Inflammatory macrophage (primary cell): ENCODE measurements at regions not wholly inside any gene's neighbourhood (a gene's known extent, or its start where the extent isn't known, plus 50 kb on each side); places are given as distances from the start of the nearest gene placed in this dataset.
"Not testable (repeated sequence)": the region's sequence is repeated elsewhere in the genome, so short reads cannot be mapped to it uniquely, and the experiment has no call there.

ENCODE experiments used
- DNase-seq, 2 donors: peaks; one replicate each; pipeline ENCODE4 v3.0.0-alpha.2; 2020 to 2022

- DNase-seq, result no peak
Measured at GRCh38 chr5:130939059-130939458, 226.0 kb downstream of the HINT1 start.

GRCh38 chr5:130937046-130937445 lies 228.0 kb downstream of the HINT1 start:
- no peak for DNase-seq

GRCh38 chr5:130923543-130924124 lies 241.4 kb downstream of the HINT1 start:
- no peak for DNase-seq

GRCh38 chr5:130912088-130912487 lies 253.0 kb downstream of the HINT1 start:
- DNase-seq, result no peak

GRCh38 chr5:130908186-130908585 lies 256.9 kb downstream of the HINT1 start:
- no peak for DNase-seq

DNA sequence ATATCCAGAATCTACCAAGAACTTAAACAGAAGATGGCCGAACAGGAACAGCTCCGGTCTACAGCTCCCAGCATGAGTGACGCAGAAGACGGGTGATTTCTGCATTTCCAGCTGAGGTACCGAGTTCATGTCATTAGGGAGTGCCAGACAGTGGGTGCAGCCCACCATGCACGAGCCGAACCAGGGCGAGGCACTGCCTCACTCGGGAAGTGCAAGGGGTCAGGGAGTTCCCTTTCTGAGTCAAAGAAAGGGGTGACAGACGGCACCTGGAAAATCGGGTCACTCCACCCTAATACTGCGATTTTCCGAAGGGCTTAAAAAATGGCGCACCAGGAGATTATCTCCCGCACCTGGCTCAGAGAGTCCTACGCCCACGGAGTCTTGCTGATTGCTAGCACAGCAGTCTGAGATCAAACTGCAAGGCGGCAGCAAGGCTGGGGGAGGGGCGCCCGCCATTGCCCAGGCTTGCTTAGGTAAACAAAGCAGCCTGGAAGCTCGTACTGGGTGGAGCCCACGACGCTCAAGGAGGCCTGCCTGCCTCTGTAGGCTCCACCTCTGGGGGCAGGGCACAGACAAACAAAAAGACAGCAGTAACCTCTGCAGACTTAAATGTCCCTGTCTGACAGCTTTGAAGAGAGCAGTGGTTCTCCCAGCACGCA lies 267.4 kb downstream of the HINT1 start:
- DNase-seq, result not testable (repeated sequence)

DNA sequence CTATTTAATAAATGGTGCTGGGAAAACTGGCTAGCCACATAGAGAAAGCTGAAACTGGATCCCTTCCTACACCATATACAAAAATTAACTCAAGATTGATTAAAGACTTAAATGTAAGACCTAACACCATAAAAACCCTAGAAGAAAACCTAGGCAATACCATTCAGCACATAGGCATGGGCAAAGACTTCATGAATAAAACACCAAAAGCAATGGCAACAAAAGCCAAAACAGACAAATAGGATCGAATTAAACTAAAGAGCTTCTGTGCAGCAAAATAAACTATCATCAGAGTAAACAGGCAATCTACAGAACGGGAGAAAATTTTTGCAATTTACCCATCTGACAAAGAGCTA lies 267.9 kb downstream of the HINT1 start:
- DNase-seq, result not testable (repeated sequence)

DNA sequence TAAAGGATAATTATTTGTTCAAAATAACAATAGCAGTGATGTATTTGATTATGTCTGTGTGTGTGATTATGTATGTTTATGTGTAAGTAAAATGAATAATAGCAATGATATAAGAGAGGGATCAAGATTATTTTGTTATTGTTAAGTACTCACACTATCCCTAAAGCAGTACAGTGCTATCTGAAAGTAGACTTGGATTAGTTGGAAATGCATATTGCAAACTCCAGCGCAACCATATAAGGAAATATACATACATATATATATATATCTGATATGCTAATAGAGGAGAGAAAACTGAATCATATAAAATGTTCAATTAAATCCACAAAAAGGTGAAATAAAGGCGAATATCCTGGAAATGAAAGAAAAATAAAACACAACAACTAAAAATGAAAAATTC lies 268.4 kb downstream of the HINT1 start:
- no peak for DNase-seq

GRCh38 chr5:130893006-130893405 lies 272.1 kb downstream of the HINT1 start:
- DNase-seq, result peak; percentile 37 to 42

GRCh38 chr5:130890610-130891009 lies 274.4 kb downstream of the HINT1 start:
- no peak for DNase-seq

- no peak for DNase-seq
Measured at GRCh38 chr5:130885691-130886090, 279.4 kb downstream of the HINT1 start.

DNA sequence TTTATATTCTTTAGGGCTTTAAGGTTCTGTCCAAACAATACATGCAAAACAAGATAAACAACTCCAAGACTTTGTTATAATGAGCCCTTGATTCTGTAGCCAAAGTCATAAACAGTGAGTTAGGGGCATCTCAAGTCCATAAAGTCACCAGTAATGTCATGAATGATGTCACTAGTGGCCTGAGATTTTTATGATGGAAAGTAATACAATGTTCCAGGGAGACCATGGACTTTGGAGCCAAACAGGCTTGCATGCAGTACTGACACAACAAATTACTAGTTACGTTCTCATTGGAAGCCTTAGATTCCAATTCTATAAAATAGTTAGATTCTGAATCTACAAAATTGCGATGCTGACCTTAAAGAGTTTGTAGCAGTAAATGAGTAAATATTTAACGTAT lies 280.0 kb downstream of the HINT1 start:
- DNase-seq, result no peak

- no peak for DNase-seq
Measured at GRCh38 chr5:130884023-130884422, 281.0 kb downstream of the HINT1 start.

DNA sequence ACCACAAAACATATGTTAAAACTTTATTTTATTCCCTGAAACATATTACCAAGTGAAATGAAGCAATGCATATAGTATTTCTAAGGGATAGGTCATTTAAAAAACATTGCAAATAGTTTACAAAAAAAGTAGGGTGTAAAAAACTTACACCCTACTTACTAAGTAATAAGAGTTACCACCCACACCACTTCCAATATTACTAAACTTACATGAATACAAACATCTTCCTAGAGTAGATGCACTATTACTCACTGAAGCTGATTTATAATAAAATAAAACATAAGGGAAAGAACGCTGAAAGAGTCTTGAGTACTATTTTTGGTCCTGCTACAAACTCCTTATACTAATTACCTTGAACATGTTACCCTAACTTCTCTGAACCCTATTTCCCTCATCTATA lies 289.4 kb downstream of the HINT1 start:
- no peak for DNase-seq

DNA sequence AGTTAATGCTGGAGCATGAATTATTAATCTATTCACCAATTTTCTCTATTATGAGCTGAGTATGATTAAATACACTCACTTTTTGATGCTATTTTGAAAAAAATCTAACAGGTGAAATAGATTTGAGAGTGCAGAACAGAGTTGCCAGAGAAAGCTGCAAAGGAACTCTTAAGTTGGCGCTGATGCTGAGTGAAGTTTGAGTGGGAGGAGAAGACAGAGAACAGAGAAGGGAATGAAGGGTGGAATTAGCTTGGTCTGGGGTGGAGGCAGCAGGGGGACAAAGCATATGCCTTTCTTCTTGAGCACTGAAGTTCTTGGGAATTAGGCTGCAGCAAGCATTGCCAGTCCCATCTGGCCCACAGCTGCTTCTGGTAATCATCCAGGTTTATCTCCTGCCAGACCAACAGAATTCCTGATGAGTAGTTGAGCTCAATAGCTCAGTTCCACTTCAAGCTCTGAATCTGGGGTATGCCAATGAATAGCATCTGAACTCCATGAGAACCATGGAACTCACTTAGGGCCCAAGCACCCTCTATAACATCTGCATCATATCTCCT lies 290.1 kb downstream of the HINT1 start:
- no peak for DNase-seq

- DNase-seq, result peak; percentile 47
Measured at GRCh38 chr5:130871346-130872086, 293.5 kb downstream of the HINT1 start.

DNA sequence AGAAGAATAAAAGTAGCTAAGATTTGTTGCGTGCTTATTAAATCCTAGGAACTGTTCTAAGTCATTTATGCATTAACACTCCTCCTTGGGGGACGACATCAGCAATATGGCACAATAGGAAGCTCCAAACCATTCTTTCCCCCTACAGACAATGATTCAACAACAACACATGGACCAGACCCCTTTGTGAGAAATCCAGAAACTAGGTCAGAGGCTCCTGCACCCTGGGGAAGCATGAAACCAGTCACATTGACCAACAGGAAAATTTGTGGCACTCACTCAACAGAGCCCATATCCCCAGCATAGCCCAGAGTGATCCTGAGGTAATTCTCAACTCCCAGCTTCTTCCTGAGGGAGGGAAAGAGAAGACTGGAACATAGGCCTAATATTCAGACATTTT lies 294.4 kb downstream of the HINT1 start:
- DNase-seq, result peak in 1 of 2 donors; percentile 5

DNA sequence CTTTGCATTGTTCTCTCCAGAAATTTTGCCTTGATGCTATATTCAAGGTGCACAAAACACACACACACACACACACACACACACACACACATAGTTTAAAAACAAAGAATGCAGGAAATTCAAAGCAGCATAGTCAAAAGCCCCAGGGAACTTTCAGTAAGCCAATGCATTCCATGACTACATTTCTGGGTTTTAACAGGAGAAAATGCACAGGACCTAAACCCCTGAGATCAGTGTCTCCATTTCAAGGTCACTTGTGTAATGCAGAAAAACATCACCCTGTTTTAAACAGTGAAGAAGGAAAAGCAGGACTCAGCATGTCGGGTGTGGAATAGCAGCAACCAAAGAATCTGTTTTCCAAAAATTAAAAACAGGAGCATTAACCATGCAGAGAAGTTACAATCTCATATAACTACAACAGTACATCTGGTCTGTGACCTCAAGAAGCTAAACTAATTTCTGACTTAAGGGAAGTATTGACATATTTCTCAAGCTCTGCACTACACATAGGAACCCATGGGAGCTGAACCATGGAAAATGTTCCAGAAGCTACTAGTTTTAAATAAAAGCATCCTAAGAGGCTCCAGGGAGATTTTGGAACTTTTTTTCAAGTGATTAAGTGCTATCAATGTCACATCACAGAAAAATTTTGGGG lies 296.7 kb downstream of the HINT1 start:
- DNase-seq, result no peak

DNA sequence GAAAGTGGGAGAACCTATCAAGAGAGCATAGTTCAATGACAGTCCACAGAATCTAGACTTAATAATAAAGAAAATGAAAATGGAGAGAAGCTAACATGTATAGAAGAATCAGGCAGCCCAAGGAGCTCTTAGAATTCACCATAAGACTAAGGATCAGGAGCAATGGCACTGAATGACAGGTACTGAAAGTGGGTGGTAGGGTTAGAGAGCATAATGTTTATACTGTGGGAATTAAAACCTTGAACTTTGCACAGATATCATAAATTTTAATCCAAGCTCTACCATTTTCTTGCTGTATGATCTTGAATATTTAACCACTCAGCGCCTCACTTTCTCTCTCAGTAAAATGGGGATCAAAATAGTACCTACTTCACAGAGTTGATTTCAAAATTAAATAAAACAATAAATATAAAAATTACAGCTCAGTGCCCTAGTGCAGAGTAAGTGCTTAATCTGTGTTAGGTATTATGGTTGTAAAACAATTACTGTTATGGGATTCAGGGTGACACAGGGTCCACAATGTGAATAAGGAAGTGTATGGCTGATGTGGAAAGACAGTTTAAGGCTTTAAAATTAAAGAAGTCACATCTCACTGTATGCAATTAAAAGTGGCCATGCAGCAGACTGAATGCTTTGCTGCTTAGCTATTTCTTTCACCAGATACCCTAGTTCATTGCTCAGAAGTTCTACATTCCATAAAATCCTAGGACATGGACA lies 319.8 kb downstream of the HINT1 start:
- DNase-seq, result no peak

DNA sequence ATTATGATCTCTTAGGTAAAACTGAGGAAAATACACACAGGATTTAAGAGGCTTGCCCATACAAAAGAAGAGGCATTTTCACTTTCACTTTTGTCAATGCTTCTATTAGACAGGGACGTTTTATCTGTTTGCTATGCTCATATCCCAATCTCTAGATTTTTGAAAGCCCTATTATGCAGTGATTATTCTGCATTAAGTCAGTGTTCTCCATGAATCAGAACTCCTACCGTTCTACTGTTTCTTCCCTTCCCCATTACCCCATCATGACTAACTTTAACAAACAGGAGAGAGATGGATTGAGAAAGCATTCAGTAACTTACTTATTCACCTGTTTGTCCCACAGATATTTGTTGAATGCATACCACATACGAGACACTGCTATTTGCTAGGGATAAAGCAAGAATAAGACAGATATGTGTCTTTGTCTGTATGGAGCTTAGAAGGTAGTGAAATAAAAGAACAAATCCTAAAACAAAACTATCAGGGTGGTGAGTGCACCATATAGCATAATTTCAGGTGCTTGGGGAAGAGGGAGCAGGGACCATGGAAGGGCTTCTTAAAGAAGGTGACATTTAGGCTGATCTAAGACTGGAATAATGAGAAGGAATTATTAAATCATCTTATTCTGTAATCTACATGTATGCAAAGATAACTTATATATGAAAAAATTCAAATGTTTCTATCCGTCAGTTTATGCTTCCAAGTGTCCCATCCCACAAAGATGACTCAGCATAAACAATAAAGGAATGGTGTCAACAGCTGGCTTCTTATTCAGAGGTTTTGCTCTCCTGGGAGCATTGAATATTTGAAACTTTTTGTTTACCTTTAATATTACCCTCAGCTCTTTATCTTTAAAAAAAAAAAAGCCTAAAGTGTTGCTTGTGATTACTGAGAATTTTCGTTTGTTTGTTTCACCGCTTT lies 328.1 kb downstream of the HINT1 start:
- no peak for DNase-seq

DNA sequence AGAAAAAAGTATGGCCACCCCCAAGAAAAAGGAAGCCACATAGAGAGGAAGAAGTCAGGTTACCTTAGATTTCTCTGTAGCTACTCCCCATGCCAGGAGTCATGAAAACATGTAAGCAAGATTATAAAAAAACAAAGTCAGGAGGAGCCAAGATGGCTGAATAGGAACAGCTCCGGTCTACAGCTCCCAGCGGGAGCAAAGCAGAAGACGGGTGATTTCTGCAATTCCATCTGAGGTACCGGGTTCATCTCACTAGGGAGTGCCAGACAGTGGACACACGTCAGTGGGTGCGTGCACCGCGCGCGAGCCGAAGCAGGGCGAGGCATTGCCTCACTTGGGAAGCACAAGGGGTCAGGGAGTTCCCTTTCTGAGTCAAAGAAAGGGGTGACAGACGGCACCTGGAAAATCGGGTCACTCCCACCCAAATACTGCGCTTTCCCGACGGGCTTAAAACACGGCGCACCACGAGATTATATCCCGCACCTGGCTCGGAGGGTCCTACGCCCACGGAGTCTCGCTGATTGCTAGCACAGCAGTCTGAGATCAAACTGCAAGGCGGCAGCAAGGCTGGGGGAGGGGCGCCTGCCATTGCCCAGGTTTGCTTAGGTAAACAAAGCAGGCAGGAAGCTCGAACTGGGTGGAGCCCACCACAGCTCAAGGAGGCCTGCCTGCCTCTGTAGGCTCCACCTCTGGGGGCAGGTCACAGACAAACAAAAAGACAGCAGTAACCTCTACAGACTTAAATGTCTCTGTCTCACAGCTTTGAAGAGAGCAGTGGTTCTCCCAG lies 347.3 kb downstream of the HINT1 start:
- DNase-seq, result not testable (repeated sequence)
